Daoy (cell line): ENCODE measurements at regions not wholly inside any gene's neighbourhood (a gene's known extent, or its start where the extent isn't known, plus 50 kb on each side); places are given as distances from the start of the nearest gene placed in this dataset.

Experiments
- DNase-seq: peaks from one replicate; pipeline ENCODE4 v3.0.0-alpha.2; 2015; ENCODE audit warnings: low read depth

DNA sequence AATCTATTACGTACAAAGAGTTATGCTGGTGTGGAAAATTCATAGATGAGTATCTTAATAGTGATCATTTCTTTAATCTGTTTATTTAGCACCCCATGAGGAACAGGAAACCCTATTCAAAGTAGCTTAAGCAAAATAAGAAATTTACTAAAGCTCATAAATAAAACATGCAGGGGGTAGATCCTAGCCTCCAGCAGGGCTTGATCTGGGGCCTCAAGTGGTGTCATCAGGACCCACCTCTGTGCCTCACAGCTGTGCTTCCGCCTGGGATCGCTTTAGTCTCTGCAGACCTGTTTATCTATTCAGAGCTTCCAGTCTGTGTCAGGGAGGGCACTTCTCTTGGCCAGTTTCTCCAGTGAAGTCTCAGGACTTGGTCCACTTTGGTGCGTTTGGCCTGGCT lies 171.0 kb upstream of the SLC24A5 start:
- DNase-seq = no peak

DNA sequence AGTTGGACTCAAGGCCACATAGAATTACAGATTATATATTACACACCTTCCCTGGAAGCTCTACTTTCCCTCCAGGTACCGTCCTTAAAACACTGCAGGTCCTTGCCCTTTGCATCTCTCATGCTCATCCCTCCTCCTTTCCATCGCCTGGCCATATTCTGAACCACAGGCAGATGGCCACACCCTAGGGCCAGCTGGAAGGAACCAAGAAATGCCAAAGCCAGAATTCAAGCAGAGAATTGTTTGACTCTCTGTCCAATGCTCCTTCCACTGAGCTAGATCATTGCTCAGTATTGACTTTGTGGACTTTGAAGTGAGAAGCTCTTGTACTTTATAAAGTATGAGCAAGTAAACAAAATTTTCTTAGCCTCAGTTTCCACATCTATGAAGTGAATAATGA lies 170.3 kb upstream of the SLC24A5 start:
- DNase-seq = no peak

DNA sequence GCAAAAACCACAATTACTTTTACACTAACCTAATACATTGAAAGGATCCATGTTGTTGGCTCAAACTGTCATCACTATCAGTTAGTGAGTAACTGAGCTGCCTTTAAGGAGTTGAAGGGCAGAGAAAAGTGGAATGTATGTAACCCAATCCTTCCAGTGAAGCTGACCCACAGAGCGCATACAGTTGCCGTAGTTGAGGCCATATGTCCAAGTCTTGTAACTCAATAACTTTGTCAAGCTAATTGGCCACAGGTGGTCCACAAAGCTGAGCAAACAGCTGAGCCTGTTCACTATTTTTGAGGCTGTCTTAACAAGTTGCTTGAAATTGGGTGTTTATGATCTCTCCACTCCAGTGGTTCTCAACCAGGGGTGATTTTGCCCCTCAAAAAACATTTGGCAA lies 169.0 kb upstream of the SLC24A5 start:
- DNase-seq = no peak

DNA sequence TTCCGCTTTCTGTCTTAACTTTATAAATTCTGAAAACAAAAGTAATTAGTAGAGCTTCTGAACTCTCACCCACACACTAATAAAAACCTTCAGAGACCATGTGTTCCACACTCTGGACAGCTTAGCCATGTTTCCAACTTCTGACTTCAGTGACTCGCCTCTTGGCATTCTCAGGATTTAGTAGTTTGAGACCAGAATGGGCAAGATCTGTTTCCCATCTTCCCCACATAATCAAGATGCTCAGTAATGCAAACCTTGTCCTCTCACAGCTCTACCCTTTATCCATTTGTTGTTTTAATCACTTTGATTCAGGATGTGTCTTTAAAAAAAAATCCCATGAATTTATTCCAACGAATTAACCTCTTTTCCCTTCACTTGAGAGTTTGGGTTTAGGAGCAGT lies 166.6 kb upstream of the SLC24A5 start:
- no peak for DNase-seq

DNA sequence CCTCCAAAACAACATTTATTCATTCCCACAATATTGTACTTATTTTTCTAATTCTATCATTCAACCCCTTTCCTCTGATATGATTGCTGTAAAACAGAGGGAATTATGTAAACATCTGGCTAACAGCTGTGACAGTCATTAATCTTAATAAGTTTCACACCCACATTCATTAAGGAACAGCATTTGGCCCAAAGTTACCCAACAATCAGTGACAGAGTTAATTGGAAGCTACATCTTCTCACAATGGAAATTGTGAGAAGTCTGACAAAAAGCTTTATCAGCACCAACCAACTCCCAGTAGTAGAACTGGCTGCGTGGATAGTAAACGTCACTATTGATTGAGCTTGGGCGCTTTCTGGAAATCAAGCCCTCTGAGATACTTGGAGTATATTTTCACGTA lies 165.8 kb upstream of the SLC24A5 start:
- no peak for DNase-seq

DNA sequence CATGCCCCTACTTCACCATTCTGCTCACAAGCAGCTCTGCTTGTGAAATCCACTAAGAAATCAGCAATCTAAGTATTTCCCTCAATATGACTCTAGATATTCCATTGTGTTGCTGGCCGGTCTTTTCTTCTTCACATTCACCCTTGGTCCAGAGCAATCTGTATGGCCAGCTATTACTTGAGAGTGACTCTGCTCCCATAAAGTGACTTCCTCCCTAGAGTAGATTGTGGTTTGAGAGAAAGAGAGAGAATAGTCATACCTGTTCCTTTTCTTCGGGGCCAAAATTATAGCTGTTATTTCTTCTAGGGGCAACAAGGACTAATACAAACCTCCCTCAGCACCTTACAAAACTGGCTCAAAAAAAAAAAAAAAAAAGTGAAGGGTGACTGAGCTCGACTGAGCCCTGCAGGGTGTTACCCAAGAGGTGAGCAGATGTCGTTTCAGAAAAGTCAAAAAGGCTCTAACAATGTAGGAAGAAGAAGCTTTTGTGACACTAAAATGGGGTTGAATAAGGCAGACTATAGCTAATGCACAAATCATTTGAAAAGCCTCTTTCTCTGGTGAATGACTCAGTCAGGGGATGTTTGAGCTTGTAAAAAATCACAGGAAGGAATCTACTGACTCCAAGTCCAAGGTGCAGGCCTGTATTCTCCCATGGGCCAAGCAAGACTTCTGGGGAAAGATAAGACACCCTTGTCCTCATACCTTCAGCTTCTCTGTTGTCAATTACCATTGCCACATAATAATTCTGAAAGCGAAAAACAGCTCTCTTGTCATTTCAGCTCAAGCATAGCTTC lies 161.0 kb upstream of the SLC24A5 start:
- DNase-seq = no peak

GRCh38 chr15:47961401-47962090 lies 159.2 kb upstream of the SLC24A5 start:
- no peak for DNase-seq

GRCh38 chr15:47963265-47963664 lies 157.5 kb upstream of the SLC24A5 start:
- no peak for DNase-seq

DNA sequence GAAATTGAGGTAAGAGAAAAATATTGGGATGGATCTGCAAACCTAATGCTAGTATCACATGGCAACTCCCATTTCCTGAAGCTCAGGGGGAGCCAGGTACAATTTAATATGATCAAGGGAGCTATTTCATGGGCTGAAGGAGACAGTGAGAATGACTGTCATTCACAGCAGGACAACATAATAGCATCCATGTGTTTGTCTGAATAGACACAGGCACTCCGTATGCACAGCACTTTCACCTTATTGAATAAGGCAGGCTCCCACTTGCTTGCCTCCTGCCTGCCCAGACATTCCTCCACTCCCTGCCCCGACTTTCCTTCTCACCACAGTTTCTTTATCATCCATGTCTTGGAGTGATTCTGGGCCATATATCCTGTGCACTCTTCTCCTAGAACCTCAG lies 156.6 kb upstream of the SLC24A5 start:
- no peak for DNase-seq

DNA sequence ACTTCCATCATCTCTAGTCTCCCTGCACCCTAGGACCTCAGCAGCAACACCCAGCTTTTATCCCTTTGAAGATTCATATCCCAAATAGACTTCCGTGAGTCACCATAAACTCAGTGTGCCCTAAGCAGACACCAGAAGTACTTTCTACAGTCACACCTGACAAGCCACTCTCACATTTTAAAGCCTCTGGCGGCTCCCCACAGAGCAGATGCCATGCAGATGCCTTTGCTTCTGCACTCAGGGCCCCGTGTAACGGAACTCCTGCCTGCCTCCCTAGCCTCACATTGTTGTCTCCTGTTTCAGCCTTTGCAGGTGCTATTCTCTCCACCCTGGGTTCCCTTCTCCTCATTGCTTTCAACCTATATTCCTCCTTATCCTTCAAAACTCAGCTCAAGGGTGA lies 155.5 kb upstream of the SLC24A5 start:
- no peak for DNase-seq

- no peak for DNase-seq
Observed at GRCh38 chr15:47968593-47968992, 152.2 kb upstream of the SLC24A5 start.

DNA sequence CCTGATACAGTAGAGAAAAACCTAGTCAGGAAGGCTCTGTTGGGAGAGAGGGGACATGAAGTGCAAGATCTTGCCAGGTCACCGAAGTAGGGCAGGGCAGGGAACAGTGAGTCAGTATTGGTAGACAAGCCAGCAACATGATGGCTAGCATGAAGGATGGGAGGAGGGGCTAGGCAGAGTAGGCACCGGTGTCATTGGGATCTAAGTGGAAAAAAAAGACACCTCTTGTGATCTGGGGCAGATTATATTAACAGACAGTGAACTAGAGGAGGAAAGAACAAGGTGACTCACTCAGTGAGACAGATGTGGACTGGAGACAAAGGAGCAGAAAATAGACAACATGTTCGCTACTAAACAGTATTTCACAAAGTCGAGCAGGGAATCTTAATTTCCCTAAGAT lies 149.2 kb upstream of the SLC24A5 start:
- no peak for DNase-seq

- no peak for DNase-seq
Observed at GRCh38 chr15:47972738-47973137, 148.1 kb upstream of the SLC24A5 start.

DNA sequence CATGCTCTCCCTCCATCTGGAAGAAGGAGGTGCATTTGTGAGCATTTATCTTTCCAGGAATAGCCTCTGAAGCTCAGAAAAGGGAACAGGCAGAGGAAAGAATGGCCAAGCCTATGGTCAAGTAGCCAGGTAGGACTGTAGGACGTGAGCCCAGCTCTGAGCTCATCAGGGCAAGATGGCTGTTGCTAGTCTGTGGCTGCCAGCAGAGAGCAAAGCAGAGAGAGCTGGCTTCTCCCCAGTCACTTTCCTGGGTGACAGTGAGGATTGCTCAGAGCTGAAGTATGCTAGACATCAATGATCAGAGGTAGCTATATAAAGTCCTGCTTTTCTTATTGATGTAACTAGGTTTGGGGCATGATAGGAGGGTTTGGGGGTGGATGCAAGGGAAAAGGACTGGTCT lies 146.1 kb upstream of the SLC24A5 start:
- no peak for DNase-seq

DNA sequence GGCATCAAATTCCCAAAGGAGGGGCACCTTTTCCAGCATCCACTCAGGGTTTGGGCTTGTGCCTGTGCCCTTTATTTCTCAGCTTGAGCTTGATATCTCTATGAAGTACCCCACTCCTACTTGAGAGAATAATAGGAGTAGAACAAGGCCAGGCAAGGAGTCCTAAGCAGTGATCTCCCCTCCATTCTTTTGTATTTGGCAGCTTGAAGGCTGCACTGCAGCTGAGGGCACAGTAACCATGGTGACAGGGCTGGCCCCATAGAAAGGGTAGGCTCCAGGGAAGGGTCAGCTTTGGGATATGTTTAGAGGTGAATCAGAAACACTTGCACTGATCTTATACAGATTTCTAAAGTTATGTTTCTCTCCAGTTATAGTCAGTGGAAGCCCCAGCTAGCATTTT lies 145.4 kb upstream of the SLC24A5 start:
- no peak for DNase-seq

DNA sequence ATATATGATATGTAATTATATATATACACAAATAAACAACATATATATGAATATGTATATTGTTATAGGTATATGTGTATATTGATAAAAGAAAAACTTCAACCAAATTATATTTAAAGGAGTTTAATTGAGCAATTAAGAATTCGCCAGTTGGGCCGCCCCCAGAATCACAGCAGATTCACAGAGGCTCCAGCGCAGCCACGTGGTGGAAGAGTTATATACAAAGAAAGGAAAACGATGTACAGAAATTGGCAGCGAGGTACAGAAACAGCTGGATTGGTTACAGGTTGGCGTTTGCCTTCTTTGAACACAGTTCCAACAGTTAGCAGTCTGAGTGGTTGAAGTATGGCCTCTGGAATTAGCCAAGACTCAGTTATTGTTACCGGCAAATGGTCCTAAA lies 137.3 kb upstream of the SLC24A5 start:
- DNase-seq = peak; percentile 18

DNA sequence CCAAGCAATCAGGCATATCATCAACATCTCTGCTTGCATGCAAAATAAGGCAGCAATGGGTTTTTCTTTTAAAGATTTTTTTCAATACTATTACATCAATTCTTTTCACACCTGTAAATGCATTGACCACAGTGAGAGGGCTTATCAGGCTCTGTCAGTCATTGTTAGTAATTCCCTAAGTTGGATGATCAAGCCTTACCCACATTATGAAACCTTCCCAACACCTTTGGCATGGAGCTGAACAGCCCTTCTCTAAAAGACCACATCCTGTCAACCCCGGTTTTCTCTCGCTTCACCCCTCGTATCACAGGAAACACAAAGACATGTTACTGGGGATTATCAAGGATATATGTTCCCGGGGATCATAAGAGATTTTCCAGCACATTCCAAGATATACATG lies 135.2 kb upstream of the SLC24A5 start:
- DNase-seq = no peak

- no peak for DNase-seq
Observed at GRCh38 chr15:47987461-47987860, 133.3 kb upstream of the SLC24A5 start.

DNA sequence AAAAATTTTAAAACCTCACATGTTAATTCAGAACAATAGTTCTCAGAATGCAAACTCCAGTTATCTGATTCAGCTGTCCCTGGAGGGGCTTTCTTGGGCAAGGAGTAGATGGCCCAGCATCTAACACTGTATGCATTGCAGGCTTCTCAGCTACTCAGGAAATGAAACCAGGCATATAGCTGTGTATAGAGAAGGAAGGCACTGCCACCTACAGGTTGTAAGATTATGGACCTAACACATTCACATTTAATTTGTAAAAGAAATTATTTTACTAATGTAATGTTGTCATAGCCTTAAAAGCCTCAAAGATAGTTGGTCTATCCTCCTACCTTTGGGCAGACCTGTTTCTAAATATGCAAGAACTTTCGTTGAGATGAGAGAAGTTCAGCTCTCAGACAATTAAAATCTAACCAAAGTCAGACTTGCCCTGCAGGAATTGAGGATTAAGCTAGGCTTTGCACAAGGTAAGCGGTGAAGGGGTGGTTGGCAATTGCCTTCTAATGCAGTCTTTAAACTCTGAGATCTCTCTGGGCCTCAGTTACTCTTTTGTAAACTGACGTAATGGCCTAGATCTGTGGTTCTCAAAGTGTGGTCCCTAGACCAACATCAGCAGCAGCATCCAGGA lies 132.8 kb upstream of the SLC24A5 start:
- DNase-seq = peak; percentile 41

- DNase-seq = no peak
Observed at GRCh38 chr15:47988564-47988963, 132.2 kb upstream of the SLC24A5 start.

DNA sequence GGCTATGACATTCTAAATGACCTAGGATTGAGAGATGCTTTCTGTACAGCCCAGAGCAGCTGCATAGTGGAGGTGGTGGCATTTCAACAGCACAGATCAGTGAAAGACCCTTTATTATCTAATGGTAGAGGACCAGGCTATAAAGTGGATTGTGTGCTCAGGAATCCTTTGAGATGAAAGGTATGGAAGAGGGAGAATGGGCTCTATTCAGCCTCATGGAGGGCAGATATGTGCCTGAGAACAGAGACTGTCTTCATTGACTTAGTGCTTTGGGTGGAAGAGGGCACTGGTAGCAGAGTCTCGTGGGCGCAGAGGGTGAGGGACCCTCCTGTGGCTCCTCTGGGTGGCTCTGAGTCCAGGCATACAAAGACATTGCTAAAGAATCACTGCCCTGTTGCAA lies 130.0 kb upstream of the SLC24A5 start:
- no peak for DNase-seq

DNA sequence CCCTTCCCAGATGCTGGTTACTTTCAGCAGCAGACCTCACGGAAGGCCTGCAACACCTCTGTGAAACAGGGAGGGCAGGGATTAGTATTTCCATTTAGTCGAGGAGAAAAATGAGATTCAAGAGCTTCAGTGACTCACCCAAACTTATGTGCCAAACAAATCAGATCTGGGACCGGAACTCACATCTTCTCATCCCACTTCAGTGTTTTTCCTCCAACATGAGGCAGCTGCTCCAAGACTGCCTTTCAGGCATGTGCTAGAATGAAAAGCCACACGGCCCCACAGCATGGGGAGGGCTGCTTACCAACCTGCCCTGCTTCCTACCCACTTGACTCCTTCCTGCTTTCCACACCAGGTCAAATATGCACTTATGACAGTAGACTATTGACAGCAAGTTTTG lies 129.4 kb upstream of the SLC24A5 start:
- DNase-seq = peak; percentile 27

- DNase-seq = no peak
Observed at GRCh38 chr15:47993051-47993450, 127.7 kb upstream of the SLC24A5 start.
